DOHH2 (cell line): ENCODE measurements at regions not wholly inside any gene's neighbourhood (a gene's known extent, or its start where the extent isn't known, plus 50 kb on each side); places are given as distances from the start of the nearest gene placed in this dataset.

Experiments used
- H3F3A ChIP-seq: fragments of 200-600 bp; sonication (generic), shearing (Covaris generic); 2 replicates; pipeline ENCODE4 v1.6.0; 2016; ENCODE audit warnings: antibody characterized with exemption, mild to moderate bottlenecking; ENCODE audit not compliant: control insufficient read depth, insufficient read depth
- H3K27ac ChIP-seq: fragments of 200-600 bp; sonication (generic); 2 replicates; pipeline ENCODE4 v1.5.1; 2014; ENCODE audit warnings: low read depth, mild to moderate bottlenecking, low read length, moderate library complexity
- H3K27me3 ChIP-seq: fragments of 200-600 bp; sonication (generic); 2 replicates; pipeline ENCODE4 v1.6.1; 2014; ENCODE audit warnings: mild to moderate bottlenecking, low read length, mixed read lengths; ENCODE audit not compliant: control insufficient read depth
- H3K36me3 ChIP-seq: fragments of 200-600 bp; sonication (generic); 2 replicates; pipeline ENCODE4 v1.6.1; 2014; ENCODE audit warnings: mild to moderate bottlenecking, low read length, moderate library complexity, mixed read lengths; ENCODE audit not compliant: control insufficient read depth
- H3K4me1 ChIP-seq: fragments of 200-600 bp; sonication (generic); 2 replicates; pipeline ENCODE4 v1.6.1; 2014; ENCODE audit warnings: mild to moderate bottlenecking, low read length, mixed read lengths; ENCODE audit not compliant: control insufficient read depth
- H3K4me2 ChIP-seq: fragments of 200-600 bp; sonication (generic); 2 replicates; pipeline ENCODE4 v1.6.0; 2014; ENCODE audit warnings: mild to moderate bottlenecking, low read length, moderate library complexity
- H3K4me3 ChIP-seq: fragments of 200-600 bp; sonication (generic); 2 replicates; pipeline ENCODE4 v1.5.1; 2014; ENCODE audit warnings: mild to moderate bottlenecking, low read length, mixed read lengths
- H3K79me2 ChIP-seq: fragments of 200-600 bp; sonication (generic); 2 replicates; pipeline ENCODE4 v1.6.1; 2014; ENCODE audit warnings: mild to moderate bottlenecking, low read length, mixed read lengths; ENCODE audit not compliant: control insufficient read depth
- H3K9me2 ChIP-seq: fragments of 200-600 bp; sonication (generic); replicated peaks from 2 replicates; pipeline ENCODE4 v1.6.1; 2014; ENCODE audit warnings: mild to moderate bottlenecking, low read length, mixed read lengths; ENCODE audit not compliant: control insufficient read depth
- H3K9me3 ChIP-seq: fragments of 200-600 bp; sonication (generic); 2 replicates; pipeline ENCODE4 v1.6.1; 2014; ENCODE audit warnings: antibody characterized with exemption, low read length, mixed read lengths; ENCODE audit not compliant: control insufficient read depth, insufficient read depth
- H4K20me1 ChIP-seq: fragments of 200-600 bp; sonication (generic); 2 replicates; pipeline ENCODE4 v1.6.0; 2014; ENCODE audit warnings: low read depth, mild to moderate bottlenecking, antibody characterized with exemption, low read length, moderate library complexity; ENCODE audit not compliant: control insufficient read depth, insufficient read depth
- CTCF ChIP-seq: fragments of 200-600 bp; sonication (generic); IDR thresholded peaks from one replicate; pipeline ENCODE4 v1.5.1; 2014; ENCODE audit warnings: antibody characterized with exemption, mild to moderate bottlenecking, low read depth, low read length; ENCODE audit not compliant: poor library complexity, severe bottlenecking
- EZH2phosphoT487 ChIP-seq: fragments of 200-600 bp; sonication (generic); IDR thresholded peaks from 2 replicates; pipeline ENCODE4 v1.6.1; 2017; ENCODE audit warnings: borderline replicate concordance, mild to moderate bottlenecking, antibody characterized with exemption, low read length, moderate library complexity, mixed read lengths

GRCh38 chr12:40561395-40561966 is 130.8 kb upstream of the CNTN1 start:
- Histone ChIP-seq H3K9me2 (no peaks in the 10 kb centered on the region), H3K9me3 (no peaks in the 10 kb centered on the region), H3K36me3 (no peaks in the 10 kb centered on the region), H3K27me3 (no peaks in the 10 kb centered on the region), H3K4me3 (no peak overlapping the region), H3K4me1 (peaks cover 5% of the 10 kb centered on the region; the same call in 1 of the 2 replicates), H3K4me2 (no peak overlapping the region), H3K79me2 (no peaks in the 10 kb centered on the region), H3K27ac (no peak overlapping the region), H3F3A (no peaks in the 10 kb centered on the region), H4K20me1 (no peaks in the 10 kb centered on the region)
- no peak for TF ChIP-seq CTCF
- TF ChIP-seq EZH2phosphoT487: no peak

GRCh38 chr12:40565029-40565633 is 127.1 kb upstream of the CNTN1 start:
- Histone ChIP-seq H4K20me1 (no peaks in the 10 kb centered on the region), H3K27ac (no peak overlapping the region), H3F3A (no peaks in the 10 kb centered on the region), H3K4me2 (peak overlapping the region; percentile 18; the same call in 1 of the 2 replicates), H3K27me3 (no peaks in the 10 kb centered on the region), H3K9me3 (no peaks in the 10 kb centered on the region), H3K36me3 (no peaks in the 10 kb centered on the region), H3K4me1 (peaks cover 5% of the 10 kb centered on the region; the same call in 1 of the 2 replicates), H3K4me3 (no peak overlapping the region), H3K79me2 (no peaks in the 10 kb centered on the region), H3K9me2 (no peaks in the 10 kb centered on the region)
- no peak for TF ChIP-seq CTCF
- TF ChIP-seq EZH2phosphoT487: no peak

- Histone ChIP-seq H3K27ac (no peak overlapping the region), H3K27me3 (no peaks in the 10 kb centered on the region), H3K36me3 (no peaks in the 10 kb centered on the region), H3K9me2 (no peaks in the 10 kb centered on the region), H3K4me3 (no peak overlapping the region), H4K20me1 (no peaks in the 10 kb centered on the region), H3K79me2 (no peaks in the 10 kb centered on the region), H3K4me1 (peaks cover 5% of the 10 kb centered on the region; the same call in 1 of the 2 replicates), H3K9me3 (no peaks in the 10 kb centered on the region), H3K4me2 (no peak overlapping the region), H3F3A (no peaks in the 10 kb centered on the region)
- TF ChIP-seq CTCF (no peak), EZH2phosphoT487 (no peak)
Measured at GRCh38 chr12:40566271-40566670, 126.0 kb upstream of the CNTN1 start.
